PC-3 (cell line): ENCODE measurements at regions not wholly inside any gene's neighbourhood (a gene's known extent, or its start where the extent isn't known, plus 50 kb on each side); places are given as distances from the start of the nearest gene placed in this dataset.

Experiments used
- ATAC-seq: fragments of 200-7000 bp; cut with Tn5 transposase; 2 replicates; pipeline ENCODE4 v1.9.1; 2020; ENCODE audit warnings: mild to moderate bottlenecking, moderate library complexity
- BruUV-seq: library from RNA; stranded (reverse); fragments of 400-500 nt; replicated peaks from 2 replicates; lab custom pipeline; 2021; lab: Mats Ljungman, UMichigan
- CTCF ChIA-PET: fragments of 300-600 bp; sonication (Branson Sonifier 250); formaldehyde crosslinking; loops from one replicate; lab custom pipeline; 2022; ENCODE audit warnings: antibody characterized with exemption; lab: Charles Lee
- POLR2A ChIA-PET: fragments of 300-600 bp; sonication (Branson Sonifier 250); formaldehyde crosslinking; loops from one replicate; lab custom pipeline; 2022; ENCODE audit warnings: antibody characterized with exemption; ENCODE audit not compliant: unreplicated experiment; lab: Charles Lee
- DNase-seq: peaks from one replicate; pipeline ENCODE4 v3.0.0-alpha.2; 2015
- H2AFZ ChIP-seq: fragments of 300-600 bp; sonication (generic); 2 replicates; pipeline ENCODE4 v1.6.0; 2016; ENCODE audit warnings: antibody characterized with exemption, low read length
- H3F3A ChIP-seq: fragments of 300-600 bp; sonication (generic); one replicate; pipeline ENCODE4 v1.6.0; 2017; ENCODE audit warnings: antibody characterized with exemption, low read length, control low read depth, mild to moderate bottlenecking; ENCODE audit not compliant: unreplicated experiment
- H3K27ac ChIP-seq: fragments of 300-600 bp; sonication (generic); 2 replicates; pipeline ENCODE4 v1.5.1; 2016; ENCODE audit warnings: mild to moderate bottlenecking, low read length
- H3K27me3 ChIP-seq: fragments of 300-600 bp; sonication (generic); 2 replicates; pipeline ENCODE4 v1.6.1; 2016; ENCODE audit warnings: low read length, mixed read lengths
- H3K36me3 ChIP-seq: fragments of 300-600 bp; sonication (generic); 2 replicates; pipeline ENCODE4 v1.6.1; 2016; ENCODE audit warnings: low read depth, mixed run types, low read length, mixed read lengths
- H3K4me1 ChIP-seq: fragments of 300-600 bp; sonication (generic); 2 replicates; pipeline ENCODE4 v1.5.1; 2016; ENCODE audit warnings: low read length; ENCODE audit not compliant: insufficient read depth
- H3K4me2 ChIP-seq: fragments of 300-600 bp; sonication (generic); 2 replicates; pipeline ENCODE4 v1.6.0; 2016; ENCODE audit warnings: low read length
- H3K4me3 ChIP-seq: fragments of 300-600 bp; sonication (generic); 2 replicates; pipeline ENCODE4 v1.5.1; 2016; ENCODE audit warnings: mild to moderate bottlenecking, low read length, mixed read lengths
- H3K79me2 ChIP-seq: fragments of 300-600 bp; sonication (generic); 2 replicates; pipeline ENCODE4 v1.6.1; 2017; ENCODE audit warnings: low read length, mixed read lengths
- H3K9ac ChIP-seq: fragments of 300-600 bp; sonication (generic); 2 replicates; pipeline ENCODE4 v1.6.0; 2016; ENCODE audit warnings: mild to moderate bottlenecking, low read length
- H3K9me2 ChIP-seq: fragments of 300-600 bp; sonication (generic); replicated peaks from 2 replicates; pipeline ENCODE4 v1.6.1; 2016; ENCODE audit warnings: mixed run types, low read length, mixed read lengths
- H3K9me3 ChIP-seq: fragments of 300-600 bp; sonication (generic); 2 replicates; pipeline ENCODE4 v1.6.1; 2016; ENCODE audit warnings: low read length, mixed read lengths
- H4K20me1 ChIP-seq: fragments of 300-600 bp; sonication (generic); 2 replicates; pipeline ENCODE4 v1.6.1; 2016; ENCODE audit warnings: low read length, mixed read lengths
- EZH2 ChIP-seq: fragments of 300-600 bp; sonication (generic); IDR thresholded peaks from one replicate; pipeline ENCODE4 v1.6.1; 2017; ENCODE audit warnings: antibody characterized with exemption, mild to moderate bottlenecking, low read length; ENCODE audit not compliant: unreplicated experiment
- EZH2phosphoT487 ChIP-seq: fragments of 300-600 bp; sonication (generic); IDR thresholded peaks from 2 replicates; pipeline ENCODE4 v1.6.1; 2018; ENCODE audit warnings: mild to moderate bottlenecking, antibody characterized with exemption, low read length, borderline replicate concordance
- intact Hi-C: fragments of 100-400 bp; cut with micrococcal nuclease; formaldehyde crosslinking; loops from 2 replicates; pipeline ENCODE4 v1.9.0; 2023
- TF ChIP-seq, protein P1 (sequence below): fragments of 300-600 bp; sonication (generic); conservative IDR thresholded peaks from 2 replicates; pipeline ENCODE4 v1.5.1; 2017; ENCODE audit warnings: antibody characterized with exemption, low read depth, mild to moderate bottlenecking, low read length

- ATAC-seq = no peak; the same call in 1 of the 2 replicates
- DNase-seq = peak; percentile 29
- H3K27me3 ChIP-seq = no peaks in the 10 kb centered on the region
- no peak overlapping the region for H2AFZ ChIP-seq
- no peaks in the 10 kb centered on the region for H3K79me2 ChIP-seq
- H3K4me3 ChIP-seq = no peak overlapping the region
- no peaks in the 10 kb centered on the region for H3K4me1 ChIP-seq
- H3K9ac ChIP-seq = no peak overlapping the region
- no peaks in the 10 kb centered on the region for H3F3A ChIP-seq
- no peaks in the 10 kb centered on the region for H3K9me3 ChIP-seq
- H3K27ac ChIP-seq = no peak overlapping the region
- ChIA-PET POLR2A (no interaction called here), CTCF (interaction anchor here (0.7 kb wide), 1 partner anchor 183 kb away, joined by 8 read pairs; no protein-coding TSS in a partner anchor)
- H4K20me1 ChIP-seq = no peaks in the 10 kb centered on the region
- TF ChIP-seq, protein P1, sequence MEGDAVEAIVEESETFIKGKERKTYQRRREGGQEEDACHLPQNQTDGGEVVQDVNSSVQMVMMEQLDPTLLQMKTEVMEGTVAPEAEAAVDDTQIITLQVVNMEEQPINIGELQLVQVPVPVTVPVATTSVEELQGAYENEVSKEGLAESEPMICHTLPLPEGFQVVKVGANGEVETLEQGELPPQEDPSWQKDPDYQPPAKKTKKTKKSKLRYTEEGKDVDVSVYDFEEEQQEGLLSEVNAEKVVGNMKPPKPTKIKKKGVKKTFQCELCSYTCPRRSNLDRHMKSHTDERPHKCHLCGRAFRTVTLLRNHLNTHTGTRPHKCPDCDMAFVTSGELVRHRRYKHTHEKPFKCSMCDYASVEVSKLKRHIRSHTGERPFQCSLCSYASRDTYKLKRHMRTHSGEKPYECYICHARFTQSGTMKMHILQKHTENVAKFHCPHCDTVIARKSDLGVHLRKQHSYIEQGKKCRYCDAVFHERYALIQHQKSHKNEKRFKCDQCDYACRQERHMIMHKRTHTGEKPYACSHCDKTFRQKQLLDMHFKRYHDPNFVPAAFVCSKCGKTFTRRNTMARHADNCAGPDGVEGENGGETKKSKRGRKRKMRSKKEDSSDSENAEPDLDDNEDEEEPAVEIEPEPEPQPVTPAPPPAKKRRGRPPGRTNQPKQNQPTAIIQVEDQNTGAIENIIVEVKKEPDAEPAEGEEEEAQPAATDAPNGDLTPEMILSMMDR = no peak
- TF ChIP-seq EZH2phosphoT487 = no peak
- TF ChIP-seq EZH2 = no peak
- no TSS peak for BruUV-seq
- no peaks in the 10 kb centered on the region for H3K9me2 ChIP-seq
- H3K36me3 ChIP-seq = no peaks in the 10 kb centered on the region
- intact Hi-C loops = no loop called here
- H3K4me2 ChIP-seq = no peak overlapping the region
Observed at GRCh38 chr3:113354307-113354706, 87.0 kb downstream of the CFAP44 start.

GRCh38 chr3:113353678-113354077 lies 87.6 kb downstream of the CFAP44 start:
- BruUV-seq = no TSS peak
- no peak for TF ChIP-seq EZH2phosphoT487
- no peak for TF ChIP-seq EZH2
- TF ChIP-seq, protein P1 = no peak

GRCh38 chr3:113340785-113341184 lies 100.5 kb downstream of the CFAP44 start:
- CTCF ChIA-PET = no interaction called here

More at GRCh38 chr3:113353678-113354077, 87.6 kb downstream of the CFAP44 start:
- H3K79me2 ChIP-seq = no peaks in the 10 kb centered on the region
- no peak overlapping the region for H2AFZ ChIP-seq
- H3K4me2 ChIP-seq = no peak overlapping the region
- POLR2A ChIA-PET = interaction anchor here (0.6 kb wide), 1 partner anchor 74 kb away, joined by 3 read pairs; no protein-coding TSS in a partner anchor
- intact Hi-C loops = no loop called here
- H3K27ac ChIP-seq = no peak overlapping the region
- no peaks in the 10 kb centered on the region for H3K9me2 ChIP-seq
- H3K27me3 ChIP-seq = no peaks in the 10 kb centered on the region
- no peak overlapping the region for H3K4me3 ChIP-seq
- no peaks in the 10 kb centered on the region for H3K4me1 ChIP-seq
- ATAC-seq = no peak
- no peaks in the 10 kb centered on the region for H3K36me3 ChIP-seq
- H3K9ac ChIP-seq = no peak overlapping the region
- CTCF ChIA-PET = interaction anchor here (0.7 kb wide), 1 partner anchor 183 kb away, joined by 8 read pairs; no protein-coding TSS in a partner anchor
- H3K9me3 ChIP-seq = no peaks in the 10 kb centered on the region
- H4K20me1 ChIP-seq = no peaks in the 10 kb centered on the region
- DNase-seq = no peak
- no peaks in the 10 kb centered on the region for H3F3A ChIP-seq

More at GRCh38 chr3:113340785-113341184, 100.5 kb downstream of the CFAP44 start:
- intact Hi-C loops = no loop called here
- Histone ChIP-seq H3K4me3 (no peak overlapping the region), H3F3A (no peaks in the 10 kb centered on the region), H3K9me2 (no peaks in the 10 kb centered on the region), H3K9ac (no peak overlapping the region), H3K27me3 (no peaks in the 10 kb centered on the region), H3K9me3 (0 out of 2 replicates have a peak, but pooled peaks cover 8% of the 10 kb centered on the region), H3K4me1 (no peaks in the 10 kb centered on the region), H3K4me2 (no peak overlapping the region), H3K27ac (no peak overlapping the region), H4K20me1 (no peaks in the 10 kb centered on the region), H3K79me2 (no peaks in the 10 kb centered on the region), H3K36me3 (0 out of 2 replicates have a peak, but pooled peaks cover 4% of the 10 kb centered on the region), H2AFZ (no peak overlapping the region)
- ATAC-seq (no peak), DNase-seq (no peak)
- POLR2A ChIA-PET = no interaction called here
- TF ChIP-seq, protein P1 = no peak
- TF ChIP-seq EZH2phosphoT487 (no peak), EZH2 (no peak)
- no TSS peak for BruUV-seq
